Neuronal stem cell (in vitro differentiated cells): ENCODE measurements at regions not wholly inside any gene's neighbourhood (a gene's known extent, or its start where the extent isn't known, plus 50 kb on each side); places are given as distances from the start of the nearest gene placed in this dataset.

Source experiments
- DNase-seq: peaks from one replicate; pipeline ENCODE4 v3.0.0-alpha.2; 2013; ENCODE audit warnings: low spot score
- H2AFZ ChIP-seq: one replicate; pipeline ENCODE4 v1.6.1; 2013; ENCODE audit warnings: mild to moderate bottlenecking, low read length, inconsistent platforms
- H2AK5ac ChIP-seq: 2 replicates; pipeline ENCODE4 v1.6.1; 2013; ENCODE audit warnings: low read depth, mild to moderate bottlenecking, inconsistent platforms, low read length, moderate library complexity, mixed read lengths
- H2BK120ac ChIP-seq: 2 replicates; pipeline ENCODE4 v1.6.1; 2013; ENCODE audit warnings: low read depth, mild to moderate bottlenecking, inconsistent platforms, low read length, moderate library complexity, mixed read lengths
- H2BK12ac ChIP-seq: one replicate; pipeline ENCODE4 v1.6.1; 2013; ENCODE audit warnings: low read length, inconsistent platforms
- H2BK15ac ChIP-seq: 2 replicates; pipeline ENCODE4 v1.6.1; 2013; ENCODE audit warnings: mild to moderate bottlenecking, low read length, inconsistent platforms, mixed read lengths
- H2BK5ac ChIP-seq: one replicate; pipeline ENCODE4 v1.6.1; 2013; ENCODE audit warnings: inconsistent platforms, mild to moderate bottlenecking, low read length, moderate library complexity
- H3K14ac ChIP-seq: one replicate; pipeline ENCODE4 v1.6.1; 2013; ENCODE audit warnings: low read length, inconsistent platforms
- H3K18ac ChIP-seq: 2 replicates; pipeline ENCODE4 v1.6.1; 2013; ENCODE audit warnings: low read length, inconsistent platforms
- H3K23ac ChIP-seq: 2 replicates; pipeline ENCODE4 v1.6.1; 2013; ENCODE audit warnings: low read depth, mild to moderate bottlenecking, mixed read lengths, low read length, inconsistent platforms; ENCODE audit not compliant: poor library complexity
- H3K27ac ChIP-seq: replicated peaks from 3 replicates; pipeline ENCODE4 v1.5.1; 2013; ENCODE audit warnings: low read length, inconsistent platforms
- H3K27me3 ChIP-seq, 3 experiments: 2 replicates each; pipeline ENCODE4 v1.6.1; 2013; ENCODE audit warnings: low read length in 3 of 3, mild to moderate bottlenecking in 2 of 3, inconsistent platforms in 1 of 3, low read depth in 1 of 3, mixed read lengths in 1 of 3, moderate library complexity in 1 of 3; ENCODE audit not compliant: control insufficient read depth in 3 of 3, insufficient read depth in 3 of 3
- H3K36me3 ChIP-seq, 2 donors: replicated peaks in 1 of 2; 2 replicates each; pipeline ENCODE4 v1.6.1; 2013; ENCODE audit warnings: low read length in 2 of 2; ENCODE audit not compliant: control insufficient read depth in 2 of 2, insufficient read depth in 2 of 2
- H3K4ac ChIP-seq: 2 replicates; pipeline ENCODE4 v1.6.1; 2013; ENCODE audit warnings: inconsistent platforms, mild to moderate bottlenecking, low read length, moderate library complexity
- H3K4me1 ChIP-seq, 2 donors: 1 replicate in 1 of 2; 2 replicates in 1 of 2; pipeline ENCODE4 v1.6.1; 2013; ENCODE audit warnings: low read length in 2 of 2, low read depth in 1 of 2; ENCODE audit not compliant: control insufficient read depth in 2 of 2, insufficient read depth in 1 of 2
- H3K4me2 ChIP-seq: one replicate; pipeline ENCODE4 v1.6.1; 2013; ENCODE audit warnings: mild to moderate bottlenecking, low read length, inconsistent platforms; ENCODE audit not compliant: insufficient read depth, poor library complexity, severe bottlenecking
- H3K4me3 ChIP-seq, 2 donors: 2 replicates each; pipeline ENCODE4 v1.5.1; 2013; ENCODE audit warnings: low read length in 2 of 2, mild to moderate bottlenecking in 2 of 2, inconsistent platforms in 1 of 2, moderate library complexity in 1 of 2
- H3K79me1 ChIP-seq: one replicate; pipeline ENCODE4 v1.6.1; 2013; ENCODE audit warnings: low read depth, mild to moderate bottlenecking, inconsistent platforms, low read length, moderate library complexity
- H3K9ac ChIP-seq: one replicate; pipeline ENCODE4 v1.6.1; 2013; ENCODE audit warnings: mild to moderate bottlenecking, low read depth, low read length, inconsistent platforms; ENCODE audit not compliant: poor library complexity
- H3K9me3 ChIP-seq, 2 donors: replicated peaks in 1 of 2; 2 replicates each; pipeline versions ENCODE3 to v1.6.1; 2013; ENCODE audit warnings: low read length in 2 of 2, mild to moderate bottlenecking in 2 of 2, inconsistent platforms in 1 of 2, low read depth in 1 of 2, mixed read lengths in 1 of 2, moderate library complexity in 1 of 2; ENCODE audit not compliant: control insufficient read depth in 2 of 2, insufficient read depth in 1 of 2
- H4K8ac ChIP-seq: one replicate; pipeline ENCODE4 v1.6.1; 2013; ENCODE audit warnings: low read depth, mild to moderate bottlenecking, inconsistent platforms, low read length, moderate library complexity
- H4K91ac ChIP-seq: one replicate; pipeline ENCODE4 v1.6.1; 2013; ENCODE audit warnings: low read length, low read depth, mild to moderate bottlenecking, inconsistent platforms; ENCODE audit not compliant: poor library complexity
- WGBS, 2 donors: extraction: QIAGEN DNeasy Blood & Tissue Kit; methylation state at CpG; one replicate each; pipeline ENCODE4 v1.1.7; 2013; ENCODE audit warnings: missing lambda C conversion rate in 2 of 2, mixed read lengths in 1 of 2; ENCODE audit not compliant: insufficient read length in 2 of 2, insufficient replicate concordance in 1 of 2; ENCODE audit errors: extremely low coverage in 2 of 2; 5-methylcytosine and 5-hydroxymethylcytosine counted together

GRCh38 chr6:9040718-9041117 lies 605.4 kb upstream of the SLC35B3 start:
- H3K23ac ChIP-seq, result no peak overlapping the region
- no peak overlapping the region for H2AFZ ChIP-seq
- no peaks in the 10 kb centered on the region for H3K4me1 ChIP-seq
- no peak overlapping the region for H3K4me3 ChIP-seq
- no peaks in the 10 kb centered on the region for H3K9me3 ChIP-seq
- no peaks in the 10 kb centered on the region for H3K36me3 ChIP-seq
- DNase-seq, result no peak
- no peak overlapping the region for H2BK120ac ChIP-seq
- no peak overlapping the region for H4K91ac ChIP-seq
- no peaks in the 10 kb centered on the region for H3K79me1 ChIP-seq
- H2BK15ac ChIP-seq, result no peak overlapping the region
- no peak overlapping the region for H2BK5ac ChIP-seq
- H3K18ac ChIP-seq, result no peak overlapping the region
- no peak overlapping the region for H2BK12ac ChIP-seq
- H3K27ac ChIP-seq, result no peak overlapping the region
- H3K14ac ChIP-seq, result no peak overlapping the region
- H3K4me2 ChIP-seq, result no peak overlapping the region
- H4K8ac ChIP-seq, result peak overlapping the region; percentile 54
- no peak overlapping the region for H3K9ac ChIP-seq
- no peak overlapping the region for H2AK5ac ChIP-seq
- H3K27me3 ChIP-seq, result no peaks in the 10 kb centered on the region
- WGBS, 2 donors, result no CpG with 5 or more reads among the region's 36 CpGs
- H3K4ac ChIP-seq, result no peak overlapping the region

- Histone ChIP-seq H3K27me3 (no peaks in the 10 kb centered on the region), H3K18ac (no peak overlapping the region), H4K91ac (no peak overlapping the region), H3K9ac (no peak overlapping the region), H2BK120ac (no peak overlapping the region), H3K27ac (no peak overlapping the region), H2BK12ac (no peak overlapping the region), H3K23ac (no peak overlapping the region), H2AK5ac (no peak overlapping the region), H3K4me1 (no peaks in the 10 kb centered on the region), H3K4ac (no peak overlapping the region), H3K4me2 (no peak overlapping the region), H3K79me1 (no peaks in the 10 kb centered on the region), H2BK5ac (no peak overlapping the region), H2BK15ac (no peak overlapping the region), H3K14ac (no peak overlapping the region), H3K4me3 (no peak overlapping the region), H4K8ac (no peak overlapping the region), H3K36me3 (no peaks in the 10 kb centered on the region), H3K9me3 (no peaks in the 10 kb centered on the region), H2AFZ (no peak overlapping the region)
- DNase-seq, result no peak
- no CpG with 5 or more reads among the region's 6 CpGs for WGBS, 2 donors
These were observed 603.9 kb upstream of the SLC35B3 start for GRCh38 chr6:9039258-9039657.

GRCh38 chr6:9028086-9028485 lies 592.7 kb upstream of the SLC35B3 start:
- H2BK5ac ChIP-seq, result no peak overlapping the region
- H2BK15ac ChIP-seq, result no peak overlapping the region
- no peak overlapping the region for H4K91ac ChIP-seq
- no peak overlapping the region for H3K18ac ChIP-seq
- no peaks in the 10 kb centered on the region for H3K27me3 ChIP-seq
- no peak overlapping the region for H3K9ac ChIP-seq
- no peak overlapping the region for H3K27ac ChIP-seq
- DNase-seq, result no peak
- no peak overlapping the region for H3K4me2 ChIP-seq
- no peak overlapping the region for H2AFZ ChIP-seq
- no peak overlapping the region for H3K23ac ChIP-seq
- H3K79me1 ChIP-seq, result no peaks in the 10 kb centered on the region
- no peak overlapping the region for H3K14ac ChIP-seq
- H3K4ac ChIP-seq, result no peak overlapping the region
- no peak overlapping the region for H2AK5ac ChIP-seq
- H2BK12ac ChIP-seq, result no peak overlapping the region
- H3K4me1 ChIP-seq, result no peaks in the 10 kb centered on the region
- WGBS, 2 donors, result no CpG with 5 or more reads among the region's 1 CpG
- H4K8ac ChIP-seq, result no peak overlapping the region
- no peak overlapping the region for H2BK120ac ChIP-seq
- no peaks in the 10 kb centered on the region for H3K9me3 ChIP-seq
- no peaks in the 10 kb centered on the region for H3K36me3 ChIP-seq
- H3K4me3 ChIP-seq, result no peak overlapping the region

- Histone ChIP-seq H3K9me3 (no peaks in the 10 kb centered on the region), H3K14ac (no peak overlapping the region), H3K4ac (no peak overlapping the region), H3K36me3 (no peaks in the 10 kb centered on the region), H3K27ac (no peak overlapping the region), H3K18ac (no peak overlapping the region), H3K9ac (no peak overlapping the region), H2AK5ac (no peak overlapping the region), H4K91ac (no peak overlapping the region), H3K4me3 (no peak overlapping the region), H3K79me1 (no peaks in the 10 kb centered on the region), H2AFZ (no peak overlapping the region), H4K8ac (no peak overlapping the region), H2BK12ac (no peak overlapping the region), H2BK15ac (no peak overlapping the region), H3K27me3 (no peaks in the 10 kb centered on the region), H3K4me2 (no peak overlapping the region), H2BK5ac (no peak overlapping the region), H3K4me1 (no peaks in the 10 kb centered on the region), H3K23ac (no peak overlapping the region), H2BK120ac (no peak overlapping the region)
- WGBS, 2 donors, result no CpG with 5 or more reads among the region's 4 CpGs
- DNase-seq, result no peak
These were observed 590.5 kb upstream of the SLC35B3 start for GRCh38 chr6:9025796-9026394.
